PC-3 (cell line): ENCODE measurements at regions not wholly inside any gene's neighbourhood (a gene's known extent, or its start where the extent isn't known, plus 50 kb on each side); places are given as distances from the start of the nearest gene placed in this dataset.

Experiments
- CTCF ChIP-seq: fragments of 300-600 bp; sonication (generic); conservative IDR thresholded peaks from 2 replicates; pipeline ENCODE4 v1.5.1; 2017; ENCODE audit warnings: antibody characterized with exemption, low read depth, mild to moderate bottlenecking, low read length
- EZH2 ChIP-seq: fragments of 300-600 bp; sonication (generic); IDR thresholded peaks from one replicate; pipeline ENCODE4 v1.6.1; 2017; ENCODE audit warnings: antibody characterized with exemption, mild to moderate bottlenecking, low read length; ENCODE audit not compliant: unreplicated experiment

- no peak for TF ChIP-seq CTCF
- no peak for TF ChIP-seq EZH2
Measured at GRCh38 chr7:70881167-70881847, 250.6 kb upstream of the GALNT17 start.
